ENCODE measurements at regions not wholly inside any gene's neighbourhood (a gene's known extent, or its start where the extent isn't known, plus 50 kb on each side); places are given as distances from the start of the nearest gene placed in this dataset.

- Histone ChIP-seq H3K4ac (ENCODE audit: low read depth, low read length) (peak overlapping the region; percentile 94; the same call in 1 of the 2 replicates), H2BK120ac (ENCODE audit: low read depth, low read length) (peak overlapping the region; percentile 99), H3K18ac (ENCODE audit: low read depth, low read length) (peak overlapping the region; percentile 99; the same call in 1 of the 2 replicates), H3K36me3 (ENCODE audit: control insufficient read depth, insufficient read depth, low read length) (no peaks in the 10 kb centered on the region), H3K9me3 (ENCODE audit: control insufficient read depth, insufficient read depth, low read length) (peaks cover 2% of the 10 kb centered on the region; the same call in 1 of the 2 replicates), H3K9ac (ENCODE audit: low read depth, low read length) (no peak overlapping the region), H2BK5ac (ENCODE audit: low read depth, low read length, poor library complexity, severe bottlenecking) (peak overlapping the region; percentile 97), H2AFZ (replicated peaks; ENCODE audit: low read length, poor library complexity) (peak overlapping the region; percentile 35), H4K5ac (ENCODE audit: low read depth, low read length) (peak overlapping the region; percentile 83; the same call in 1 of the 2 replicates), H2BK20ac (ENCODE audit: low read depth, low read length) (peak overlapping the region; percentile 99), H3K14ac (replicated peaks; ENCODE audit: low read depth, low read length) (peak overlapping the region; percentile 92; the same call in 1 of the 2 replicates), H4K8ac (ENCODE audit: low read depth in 2 of 2, low read length in 2 of 2) (peak overlapping the region; percentile 77 to 97), H4K20me1 (ENCODE audit: insufficient read depth, low read length) (no peaks in the 10 kb centered on the region), H3K56ac (ENCODE audit: extremely low read depth, insufficient read depth, low read length) (peak overlapping the region; percentile 80; the same call in 1 of the 2 replicates), H3K79me1 (ENCODE audit: low read depth in 1 of 2, low read length in 2 of 2) (no peaks in the 10 kb centered on the region), H2AK9ac (replicated peaks; ENCODE audit: low read depth, low read length, poor library complexity) (no peak overlapping the region), H3K4me2 (ENCODE audit: low read depth, low read length) (no peak overlapping the region; the same call in 1 of the 2 replicates), H3K27me3 (ENCODE audit: control insufficient read depth, insufficient read depth, low read length) (no peaks in the 10 kb centered on the region), H3K4me1 (ENCODE audit: control insufficient read depth, insufficient read depth, low read length) (peaks cover 20% of the 10 kb centered on the region), H4K91ac (ENCODE audit: insufficient read depth, low read depth, low read length) (peak overlapping the region; percentile 97), H3K23ac (ENCODE audit: low read depth, low read length) (peak overlapping the region; percentile 80), H3K27ac (ENCODE audit: insufficient read depth, low read length) (peak overlapping the region; percentile 47; the same call in 1 of the 2 replicates), H2BK15ac (ENCODE audit: low read depth, low read length) (peak overlapping the region; percentile 59; the same call in 1 of the 3 replicates), H3K9me1 (ENCODE audit: insufficient read depth, low read length) (peaks cover 22% of the 10 kb centered on the region), H3K4me3 (ENCODE audit: insufficient read depth, low read depth, low read length) (no peak overlapping the region), H2AK5ac (ENCODE audit: low read depth, low read length) (0 out of 2 replicates have a peak overlapping the region, but pooled peaks have one; percentile 92)
- peak; percentile 100 for DNase-seq
- in situ Hi-C loops (cut with MboI; ENCODE audit: low sequenced_read_pairs) = no loop called here
- dilution Hi-C loops (cut with HindIII; ENCODE audit: low sequenced_read_pairs, unreplicated experiment) = no loop called here
- WGBS, 2 experiments (ENCODE audit: extremely low coverage in 2 of 2, insufficient read length in 1 of 2) = 0% methylated on average over 2 of the region's 9 CpGs; no CpG with 5 or more reads in 1 of the 2 experiments
- ChIA-PET POLR2A (ENCODE audit: unreplicated experiment) (interaction anchor here (1.1 kb wide), 2 partner anchors 17 to 211 kb away, joined by 13 to 28 read pairs; no protein-coding TSS in a partner anchor), CTCF (interaction anchor here (0.6 to 1.4 kb wide), 8 partner anchors 13 to 364 kb away, joined by 3 to 9 read pairs (median 4); no protein-coding TSS in a partner anchor)
- intact Hi-C loops (cut with micrococcal nuclease) = loop anchor here (1.0 to 10.0 kb wide), 4 partner anchors 8 to 612 kb away; no protein-coding TSS in a partner anchor
- ATAC-seq (ENCODE audit: low read depth) = peak; percentile 92
- BruUV-seq (replicated peaks) = no TSS peak
- TF ChIP-seq USF2 (IDR thresholded peaks at IDR 0.05; ENCODE audit: low read depth, low read length) = peak; percentile 25; the same call in 1 of the 2 replicates
- peak; percentile 39 for TF ChIP-seq MAFK (IDR thresholded peaks at IDR 0.05; ENCODE audit: low read depth, low read length)
- peak; percentile 87 for TF ChIP-seq MXI1 (IDR thresholded peaks at IDR 0.05; ENCODE audit: borderline replicate concordance, low read depth, low read length)
- peak; percentile 47 for TF ChIP-seq POLR2A (IDR thresholded peaks at IDR 0.05; ENCODE audit: low read depth, low read length)
- TF ChIP-seq NFE2L2 (IDR thresholded peaks at IDR 0.05; ENCODE audit: low read depth, low read length) = 0 out of 2 replicates have a peak, but pooled peaks have one; percentile 23
- TF ChIP-seq CTCF (conservative IDR thresholded peaks at IDR 0.05; ENCODE audit: low read depth, low read length) = no peak
- TF ChIP-seq FOS (IDR thresholded peaks at IDR 0.05; ENCODE audit: low read depth, low read length) = peak; percentile 91
- no peak for TF ChIP-seq RFX5 (IDR thresholded peaks at IDR 0.05; ENCODE audit: low read depth, low read length)
- no peak for TF ChIP-seq SMC3 (IDR thresholded peaks at IDR 0.05; ENCODE audit: low read depth, low read length)
- TF ChIP-seq MAZ (IDR thresholded peaks at IDR 0.05; ENCODE audit: borderline replicate concordance, low read depth, low read length) = peak; percentile 81; the same call in 1 of the 2 replicates
- TF ChIP-seq CHD1 (IDR thresholded peaks at IDR 0.05; ENCODE audit: low read depth, low read length) = peak; percentile 90; the same call in 1 of the 2 replicates
- TF ChIP-seq CEBPB (IDR thresholded peaks at IDR 0.05; ENCODE audit: low read depth, low read length) = peak; percentile 43; the same call in 1 of the 2 replicates
- peak; percentile 89 for TF ChIP-seq BHLHE40 (IDR thresholded peaks at IDR 0.05; ENCODE audit: low read depth, low read length)
- peak; percentile 8; the same call in 1 of the 2 replicates for TF ChIP-seq RAD21 (IDR thresholded peaks at IDR 0.05; ENCODE audit: low read length)
- TF ChIP-seq RCOR1 (IDR thresholded peaks at IDR 0.05; ENCODE audit: insufficient replicate concordance, low read length) = peak; percentile 70
These were observed 66.3 kb upstream of the FRMD4A start for GRCh38 chr10:14397066-14397465.

All from IMR-90 (cell line).